GM21529 (cell line): ENCODE measurements at regions not wholly inside any gene's neighbourhood (a gene's known extent, or its start where the extent isn't known, plus 50 kb on each side); places are given as distances from the start of the nearest gene placed in this dataset.
"Not testable (repeated sequence)": the region's sequence is repeated elsewhere in the genome, so short reads cannot be mapped to it uniquely, and the experiment has no call there.

ENCODE experiments used
- ATAC-seq: cut with Tn5 transposase; IDR thresholded peaks from one replicate; pipeline ENCODE4 v1.9.1; 2021; ENCODE audit not compliant: unreplicated experiment

DNA sequence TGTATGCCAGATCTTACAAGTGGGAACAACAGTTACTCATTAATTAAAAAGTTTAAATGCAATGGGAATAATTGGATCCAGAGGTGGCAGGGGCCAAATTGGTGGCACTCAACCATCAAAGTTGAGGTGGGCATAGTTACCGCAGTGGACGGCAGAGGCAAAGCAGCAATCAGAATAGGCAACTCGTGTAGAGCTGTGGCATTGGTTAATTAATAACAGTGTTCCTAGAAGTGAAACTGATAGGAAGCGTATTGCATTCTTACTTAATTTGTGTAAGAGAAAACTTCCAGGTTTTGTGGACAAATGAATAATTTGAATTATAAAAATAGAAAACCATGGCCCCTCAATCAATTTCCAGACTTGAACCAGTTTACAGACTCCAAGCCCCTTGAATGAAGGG is 1068.2 kb upstream of the ACVR2A start:
- ATAC-seq: no peak

DNA sequence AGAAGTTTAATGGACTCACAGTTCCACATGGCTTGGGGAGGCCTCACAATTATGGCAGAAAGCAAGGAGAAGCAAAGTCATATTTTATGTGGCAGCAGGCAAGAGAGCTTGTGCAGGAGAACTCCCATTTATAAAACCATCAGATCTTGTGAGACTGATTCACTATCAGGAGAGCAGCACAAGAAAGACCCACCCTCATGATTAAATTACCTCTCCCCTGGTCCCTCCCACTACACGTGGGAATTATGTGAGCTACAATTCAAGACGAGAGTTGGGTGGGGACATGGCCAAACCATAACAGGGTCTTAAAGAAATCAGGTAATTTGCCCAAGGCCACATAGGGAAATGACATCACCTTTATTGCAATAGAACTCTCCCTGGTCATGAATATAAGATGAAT is 1073.3 kb upstream of the ACVR2A start:
- no peak for ATAC-seq

DNA sequence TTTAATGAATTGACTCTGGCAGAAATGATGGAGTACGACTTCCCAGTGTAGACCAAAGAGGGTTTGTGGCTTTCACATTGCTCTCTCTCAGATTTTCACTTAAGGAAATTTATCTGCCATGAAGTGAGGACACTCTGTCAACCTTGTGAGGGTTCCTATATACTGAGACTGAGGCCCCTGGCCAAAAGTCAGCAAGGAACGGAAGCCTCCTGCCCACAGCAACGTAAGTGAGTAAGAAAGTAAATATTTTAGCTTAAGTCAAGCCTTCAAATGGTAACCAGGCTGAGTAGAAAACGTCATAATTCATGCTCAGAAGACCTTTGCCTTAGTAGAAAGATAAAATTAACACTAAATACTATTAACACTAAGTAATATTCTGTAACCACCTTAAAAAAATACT is 1080.5 kb upstream of the ACVR2A start:
- ATAC-seq: no peak

DNA sequence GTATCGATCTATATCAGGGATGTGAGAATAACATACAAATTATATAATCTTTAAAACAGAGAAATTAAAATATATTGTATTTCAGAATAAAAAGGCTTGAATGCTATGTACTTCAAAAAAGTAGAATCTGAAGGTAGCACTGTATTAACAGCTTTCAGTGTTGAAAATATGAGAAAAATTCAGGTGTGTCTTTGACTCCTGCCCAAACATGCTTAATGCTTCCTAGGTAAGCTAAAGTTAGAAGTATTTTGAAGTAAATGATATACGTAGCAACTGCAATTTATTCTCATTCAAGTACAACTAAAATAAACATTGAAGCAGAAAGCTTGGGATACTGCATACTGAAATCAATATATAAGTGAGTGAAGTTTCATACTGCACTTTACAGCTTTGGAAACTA is 1082.0 kb upstream of the ACVR2A start:
- ATAC-seq: no peak

GRCh38 chr2:146754606-146755005 is 1090.2 kb upstream of the ACVR2A start:
- ATAC-seq: no peak

- ATAC-seq: no peak
These were observed 1096.8 kb upstream of the ACVR2A start for GRCh38 chr2:146748046-146748445.

GRCh38 chr2:146741260-146741659 is 1103.6 kb upstream of the ACVR2A start:
- no peak for ATAC-seq

GRCh38 chr2:146734821-146735190 is 1110.0 kb upstream of the ACVR2A start:
- no peak for ATAC-seq

DNA sequence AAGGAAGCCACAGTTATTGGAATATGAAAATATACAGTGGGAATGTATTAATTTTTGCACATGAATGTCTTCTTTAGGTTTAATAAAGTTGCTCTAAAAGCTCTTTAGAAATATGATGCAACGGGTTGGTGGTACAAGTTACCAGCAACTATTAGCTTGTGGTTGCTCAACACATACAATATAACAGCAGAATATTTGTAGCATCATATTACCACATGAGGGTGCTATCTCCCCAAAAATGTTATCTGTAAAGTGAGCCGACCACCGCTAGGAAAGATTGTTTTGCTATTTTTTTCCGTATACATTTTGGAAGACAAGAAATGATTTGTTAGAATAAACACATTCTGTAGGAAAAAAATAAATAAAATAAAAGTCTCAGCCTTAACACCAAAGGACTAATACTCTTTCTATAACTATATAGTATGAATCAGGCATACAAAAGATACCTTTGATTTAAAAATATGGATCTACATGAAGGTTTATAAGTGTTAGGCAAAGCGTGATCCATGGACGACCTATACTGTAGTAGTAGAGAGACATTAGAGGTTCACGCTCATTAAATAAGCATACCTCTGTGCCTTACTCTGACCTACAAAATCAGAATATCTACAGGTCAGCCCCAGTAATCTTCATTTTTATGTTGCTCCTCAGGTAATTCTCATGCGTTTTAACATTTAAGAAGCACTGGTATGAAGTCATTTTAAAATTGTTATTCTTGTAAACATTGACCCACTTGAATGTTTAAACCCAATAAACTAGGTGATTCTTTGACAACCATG is 1110.6 kb upstream of the ACVR2A start:
- peak; percentile 84 for ATAC-seq

DNA sequence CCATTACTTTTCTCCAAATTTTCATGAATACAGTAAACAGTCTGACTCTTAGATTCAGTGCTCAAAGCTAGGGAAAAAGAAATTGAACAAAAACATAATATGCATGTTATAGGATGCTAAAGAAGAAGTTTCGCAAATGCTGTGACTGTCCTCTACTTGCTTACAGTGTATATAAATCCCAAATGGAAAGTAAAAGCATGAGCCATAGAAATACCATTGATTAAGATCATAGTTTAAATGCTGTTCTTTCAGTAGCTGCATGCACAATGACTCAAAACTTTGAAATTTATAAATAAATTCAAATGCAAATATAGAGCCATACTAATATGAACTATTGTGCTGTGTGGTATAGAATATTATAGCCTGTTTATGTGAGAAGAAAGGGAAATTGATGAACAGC is 1113.9 kb upstream of the ACVR2A start:
- ATAC-seq: no peak

DNA sequence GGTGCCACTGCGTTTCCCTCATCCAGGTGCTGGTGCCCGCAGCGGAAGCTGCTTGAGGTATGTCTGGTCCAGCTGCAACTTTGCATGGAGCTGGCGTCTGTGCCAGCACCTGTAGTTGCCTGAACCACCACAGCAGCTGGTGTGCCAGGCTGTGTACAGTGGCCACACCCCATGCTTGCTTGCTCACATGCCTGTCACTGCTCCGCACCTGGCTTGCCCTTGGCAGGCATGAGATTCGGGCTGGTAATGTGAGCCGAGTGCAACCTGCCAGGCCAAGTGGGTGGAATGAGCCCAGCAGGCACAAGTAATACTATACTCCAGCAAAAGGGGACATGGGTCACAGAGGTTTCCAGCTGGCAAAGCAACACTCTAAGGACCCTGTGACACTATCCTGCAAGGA is 1123.3 kb upstream of the ACVR2A start:
- no peak for ATAC-seq

GRCh38 chr2:146720170-146720569 is 1124.7 kb upstream of the ACVR2A start:
- ATAC-seq: no peak

DNA sequence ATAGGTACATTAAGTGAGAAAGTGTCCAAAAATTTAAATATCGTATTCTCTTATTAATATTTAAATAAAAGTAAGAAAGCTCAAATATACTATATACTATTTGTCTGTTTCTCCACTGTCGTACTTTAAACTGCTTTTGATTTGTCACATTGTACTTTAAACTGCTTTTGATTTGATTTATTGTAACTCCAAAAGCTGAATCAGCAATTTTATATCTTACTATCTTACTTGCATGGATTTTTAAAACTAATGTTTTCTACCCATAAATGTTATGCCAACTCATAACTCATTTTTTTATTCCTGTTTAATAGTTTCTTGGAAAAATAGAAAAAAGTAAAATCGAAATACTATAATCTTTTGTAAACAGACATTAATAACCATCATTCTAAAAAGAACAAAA is 1128.2 kb upstream of the ACVR2A start:
- ATAC-seq: no peak

- no peak for ATAC-seq
These were observed 1135.8 kb upstream of the ACVR2A start for GRCh38 chr2:146709004-146709403.

GRCh38 chr2:146701183-146701582 is 1143.6 kb upstream of the ACVR2A start:
- ATAC-seq: no peak

GRCh38 chr2:146697307-146697706 is 1147.5 kb upstream of the ACVR2A start:
- no peak for ATAC-seq

- ATAC-seq: not testable (repeated sequence)
These were observed 1148.0 kb upstream of the ACVR2A start for GRCh38 chr2:146696787-146697186.

DNA sequence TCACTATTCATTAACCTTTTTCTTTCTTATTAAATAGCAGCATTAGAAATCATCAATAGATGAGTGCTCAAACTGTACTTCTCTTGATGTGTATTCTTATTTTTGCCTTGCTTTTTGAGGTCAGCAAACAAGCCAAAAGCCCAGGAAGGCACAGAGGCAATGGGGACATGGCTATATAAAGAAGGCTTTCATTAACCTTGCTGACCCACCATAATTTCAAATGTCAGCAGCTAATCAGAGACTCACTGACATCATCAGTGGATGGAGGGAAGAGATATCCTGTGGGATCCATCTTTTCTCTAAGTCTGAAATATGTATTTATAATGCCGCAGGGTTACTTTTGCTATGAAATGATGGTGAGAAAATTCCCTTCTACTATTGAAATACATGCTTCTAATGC is 1162.8 kb upstream of the ACVR2A start:
- no peak for ATAC-seq

GRCh38 chr2:146678516-146678915 is 1166.3 kb upstream of the ACVR2A start:
- no peak for ATAC-seq

GRCh38 chr2:146677280-146677679 is 1167.5 kb upstream of the ACVR2A start:
- no peak for ATAC-seq

DNA sequence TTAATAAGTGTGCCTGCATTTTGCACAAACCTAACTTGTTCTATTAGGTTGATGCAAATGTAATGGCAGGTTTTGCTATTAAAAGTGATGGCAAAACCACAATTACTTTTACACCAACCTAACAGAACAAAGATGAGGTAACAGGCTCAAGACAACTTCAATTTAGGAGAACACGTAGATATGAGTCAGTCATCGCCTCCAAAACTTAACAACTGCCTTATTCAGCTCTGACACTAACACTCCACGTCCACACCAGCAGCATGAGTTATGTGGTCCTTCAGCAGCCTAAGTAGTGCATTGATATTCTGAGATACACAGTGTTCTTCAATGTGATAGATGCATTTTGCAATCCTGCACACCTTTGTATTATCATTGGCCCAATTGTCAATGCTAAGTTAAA is 1175.1 kb upstream of the ACVR2A start:
- no peak for ATAC-seq

GRCh38 chr2:146666340-146666739 is 1178.5 kb upstream of the ACVR2A start:
- ATAC-seq: no peak

- ATAC-seq: no peak
These were observed 1179.0 kb upstream of the ACVR2A start for GRCh38 chr2:146665800-146666199.
